Activated naive CD4-positive, alpha-beta T cell treated with anti-CD3 and anti-CD28 coated beads, Interleukin-2, amount 50 U/mL, for 24 hours (primary cell): ENCODE measurements at regions not wholly inside any gene's neighbourhood (a gene's known extent, or its start where the extent isn't known, plus 50 kb on each side); places are given as distances from the start of the nearest gene placed in this dataset.

Source experiments
- H3K27ac Mint-ChIP-seq: one replicate; pipeline ENCODE4 v1.8.0; 2021; ENCODE audit warnings: mild to moderate bottlenecking, mixed read lengths
- H3K27me3 Mint-ChIP-seq: one replicate; pipeline ENCODE4 v1.8.0; 2021; ENCODE audit warnings: mixed read lengths
- H3K36me3 Mint-ChIP-seq: one replicate; pipeline ENCODE4 v1.8.0; 2021; ENCODE audit warnings: mixed read lengths
- H3K4me1 Mint-ChIP-seq: one replicate; pipeline ENCODE4 v1.8.0; 2021; ENCODE audit warnings: mixed read lengths
- H3K4me3 Mint-ChIP-seq: one replicate; pipeline ENCODE4 v1.8.0; 2021; ENCODE audit warnings: mild to moderate bottlenecking, mixed read lengths
- H3K9me3 Mint-ChIP-seq: one replicate; pipeline ENCODE4 v1.8.0; 2021; ENCODE audit warnings: mixed read lengths

DNA sequence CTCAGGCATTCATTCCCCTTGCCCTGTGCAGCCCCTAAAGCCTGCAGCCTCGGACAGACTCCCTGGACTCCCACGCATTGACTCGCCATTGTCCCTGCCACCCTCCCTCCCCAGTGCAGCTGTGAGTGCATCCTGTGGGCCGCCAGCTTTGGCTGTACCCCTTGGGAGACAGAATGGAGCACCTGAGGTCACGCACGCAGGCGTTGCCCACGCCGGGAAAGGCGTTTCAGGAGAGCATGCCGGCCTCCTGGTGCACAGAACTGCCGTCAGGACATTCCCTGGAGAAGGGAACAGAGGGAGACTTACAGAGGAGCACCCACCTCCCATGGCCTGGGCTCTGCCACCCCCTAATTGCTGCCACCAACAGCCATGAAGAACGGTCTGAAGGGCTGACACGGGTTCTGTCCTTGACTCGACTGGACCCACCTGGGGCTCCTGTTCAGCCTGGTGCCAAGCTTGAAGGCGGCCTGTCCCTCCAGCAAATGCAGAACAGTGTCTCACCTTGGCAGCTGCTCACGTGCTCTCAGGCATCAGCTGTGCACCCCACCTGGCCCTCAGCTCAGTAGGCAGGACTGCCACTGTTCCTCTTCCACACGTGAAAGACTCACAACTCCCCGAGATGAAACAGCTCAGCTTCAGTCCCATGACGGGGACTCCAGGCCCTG is 503.8 kb downstream of the BRD1 start:
- H3K9me3 Mint-ChIP-seq = no peaks in the 10 kb centered on the region
- H3K4me1 Mint-ChIP-seq = no peaks in the 10 kb centered on the region
- H3K4me3 Mint-ChIP-seq = no peak overlapping the region
- H3K36me3 Mint-ChIP-seq = no peaks in the 10 kb centered on the region
- H3K27me3 Mint-ChIP-seq = peaks cover 19% of the 10 kb centered on the region
- H3K27ac Mint-ChIP-seq = no peak overlapping the region

DNA sequence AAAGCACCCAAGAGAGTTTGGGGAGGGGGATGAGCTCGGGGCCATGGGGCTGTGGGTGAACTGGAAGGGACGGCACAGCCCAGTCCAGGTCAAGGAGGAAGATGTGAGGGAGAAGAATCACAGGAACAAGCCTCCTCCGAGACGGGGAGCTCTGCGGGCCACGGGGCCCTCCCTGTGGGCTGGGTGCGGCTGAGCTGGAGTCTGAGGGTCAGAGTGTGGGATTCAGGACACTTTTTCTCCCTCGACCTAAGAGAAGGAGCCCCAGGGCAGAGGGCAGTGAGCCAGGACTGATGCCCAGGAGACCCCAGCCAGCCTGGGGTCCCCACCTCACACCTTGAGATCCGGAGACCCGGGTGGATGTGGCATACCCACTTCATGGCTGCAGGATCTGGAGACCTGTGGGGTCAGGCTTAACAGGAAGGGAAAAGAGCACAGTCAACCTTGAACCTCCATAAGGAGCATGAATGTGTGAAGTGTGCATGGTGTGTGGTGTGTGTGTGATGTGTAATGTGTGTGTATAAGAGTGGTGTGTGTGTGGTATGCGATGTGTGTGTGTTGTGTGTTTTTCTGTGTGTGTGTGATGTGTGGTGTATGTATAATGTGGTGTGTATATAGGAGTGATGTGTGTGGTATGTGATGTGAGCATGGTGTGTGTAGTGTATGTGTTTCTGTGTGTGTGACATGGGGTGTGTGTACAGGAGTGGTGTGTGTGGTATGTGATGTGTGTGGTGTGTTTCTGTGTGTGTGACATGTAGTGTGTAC is 504.6 kb downstream of the BRD1 start:
- Mint-ChIP-seq H3K27me3 (peaks cover 21% of the 10 kb centered on the region), H3K4me3 (no peak overlapping the region), H3K36me3 (no peaks in the 10 kb centered on the region)

DNA sequence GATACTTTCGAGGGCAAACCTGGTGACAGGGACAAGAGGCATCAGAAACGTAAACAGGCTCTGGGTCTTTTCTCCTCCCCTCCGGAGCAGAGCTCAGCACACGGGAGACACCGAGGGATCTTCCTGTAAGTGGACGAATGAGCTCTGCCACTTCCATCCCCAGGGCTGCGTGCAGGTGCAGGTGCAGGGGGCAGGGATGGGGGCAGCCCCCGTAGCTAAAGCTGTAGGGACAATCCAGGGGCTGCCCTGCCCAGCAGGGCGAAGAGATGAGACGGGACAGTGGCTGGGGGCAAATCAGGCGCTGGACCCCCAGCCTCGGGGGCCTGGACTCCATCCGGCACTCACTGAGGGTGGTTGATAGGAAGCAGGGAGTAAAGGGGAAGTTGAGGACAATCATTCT is 505.4 kb downstream of the BRD1 start:
- no peaks in the 10 kb centered on the region for H3K36me3 Mint-ChIP-seq
- no peaks in the 10 kb centered on the region for H3K9me3 Mint-ChIP-seq
- H3K27me3 Mint-ChIP-seq = peaks cover 21% of the 10 kb centered on the region
- H3K4me3 Mint-ChIP-seq = no peak overlapping the region
- H3K4me1 Mint-ChIP-seq = no peaks in the 10 kb centered on the region
- H3K27ac Mint-ChIP-seq = no peak overlapping the region

More for the DNA sequence above, 504.6 kb downstream of the BRD1 start:
- no peaks in the 10 kb centered on the region for H3K4me1 Mint-ChIP-seq
- no peak overlapping the region for H3K27ac Mint-ChIP-seq
- no peaks in the 10 kb centered on the region for H3K9me3 Mint-ChIP-seq

DNA sequence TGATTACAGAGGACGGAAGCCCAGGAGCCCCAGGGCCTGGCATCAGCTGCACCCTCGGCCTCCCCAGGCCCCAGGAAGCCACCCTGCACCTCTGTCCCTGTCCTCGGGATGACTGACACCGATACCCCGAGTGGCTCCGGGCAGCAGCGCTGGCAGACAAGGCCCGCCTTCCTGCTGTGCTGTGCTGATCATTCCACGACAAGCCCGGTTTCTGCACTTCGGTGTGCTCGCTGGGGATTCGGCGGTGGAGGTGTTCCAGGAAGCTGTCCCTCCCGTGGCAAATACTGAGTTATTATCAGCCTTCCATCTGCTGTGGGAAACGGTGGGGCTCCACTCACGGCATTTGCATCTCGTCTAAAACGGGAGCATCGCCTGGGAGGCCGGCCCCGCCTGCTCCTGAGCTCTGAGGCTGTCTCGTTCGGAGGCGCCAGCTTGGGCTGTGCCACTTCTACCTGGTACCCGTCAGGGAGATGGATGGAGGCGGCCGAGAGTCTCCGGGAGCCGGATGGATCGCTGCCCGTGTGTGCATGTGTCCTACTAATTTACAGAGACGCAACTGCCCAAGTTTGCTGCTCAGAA is 506.1 kb downstream of the BRD1 start:
- Mint-ChIP-seq H3K27ac (no peak overlapping the region), H3K27me3 (peaks cover 21% of the 10 kb centered on the region), H3K9me3 (no peaks in the 10 kb centered on the region), H3K36me3 (no peaks in the 10 kb centered on the region), H3K4me3 (no peak overlapping the region), H3K4me1 (no peaks in the 10 kb centered on the region)

DNA sequence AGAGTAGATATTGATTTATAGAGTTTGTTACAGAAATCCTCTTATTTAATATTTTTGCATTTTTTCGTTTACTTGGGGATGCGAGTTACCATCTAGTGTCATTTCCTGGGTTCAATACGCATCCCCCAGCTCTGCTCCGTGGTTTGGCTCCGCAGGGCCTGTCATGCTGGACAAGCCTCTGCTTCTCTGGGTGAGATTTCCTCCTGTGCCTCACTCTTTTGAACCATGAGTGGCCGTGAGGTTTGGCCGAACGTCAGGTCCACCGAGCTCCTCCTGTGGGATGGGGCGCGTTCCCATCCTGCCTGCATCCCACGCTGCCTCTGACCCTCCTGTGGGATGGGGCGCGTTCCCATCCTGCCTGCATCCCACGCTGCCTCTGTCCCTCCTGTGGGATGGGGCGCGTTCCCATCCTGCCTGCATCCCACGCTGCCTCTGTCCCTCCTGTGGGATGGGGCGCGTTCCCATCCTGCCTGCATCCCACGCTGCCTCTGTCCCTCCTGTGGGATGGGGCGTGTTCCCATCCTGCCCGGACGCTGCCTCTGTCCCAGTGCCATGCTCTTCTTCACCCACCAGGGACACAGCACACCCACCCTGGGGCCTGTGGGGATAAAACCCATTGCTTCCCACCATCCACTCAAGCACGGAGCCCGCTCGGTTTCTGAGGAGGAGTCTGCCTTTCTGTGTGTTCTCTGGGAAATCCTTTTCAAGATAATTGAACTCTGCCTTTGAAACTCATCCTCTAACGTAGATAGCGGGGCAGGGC is 506.8 kb downstream of the BRD1 start:
- no peak overlapping the region for H3K27ac Mint-ChIP-seq

DNA sequence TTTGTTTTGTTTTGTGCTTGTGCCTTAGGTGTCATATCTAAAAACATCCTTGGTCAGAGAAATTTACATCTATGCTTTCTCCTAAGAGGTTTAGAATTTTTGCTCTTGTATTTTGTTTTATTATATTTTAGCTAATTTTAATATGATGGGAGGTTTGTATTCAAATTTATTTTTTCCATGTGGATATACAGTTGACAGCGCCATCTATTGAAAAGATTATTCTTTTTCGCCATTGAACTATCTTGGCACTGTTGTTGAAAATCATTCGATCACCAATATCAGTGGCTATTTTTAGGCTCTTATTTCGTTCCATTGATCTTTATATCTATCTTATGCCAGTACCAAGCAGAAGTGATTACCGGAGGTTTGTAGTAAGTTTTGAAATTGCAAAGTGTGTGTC is 510.3 kb downstream of the BRD1 start:
- Mint-ChIP-seq H3K36me3 (no peaks in the 10 kb centered on the region), H3K9me3 (no peaks in the 10 kb centered on the region), H3K4me3 (no peak overlapping the region), H3K27me3 (peaks cover 9% of the 10 kb centered on the region), H3K27ac (no peak overlapping the region), H3K4me1 (no peaks in the 10 kb centered on the region)

More for the DNA sequence above, 506.8 kb downstream of the BRD1 start:
- H3K4me1 Mint-ChIP-seq = no peaks in the 10 kb centered on the region
- no peaks in the 10 kb centered on the region for H3K36me3 Mint-ChIP-seq
- no peak overlapping the region for H3K4me3 Mint-ChIP-seq
- no peaks in the 10 kb centered on the region for H3K9me3 Mint-ChIP-seq
- peaks cover 21% of the 10 kb centered on the region for H3K27me3 Mint-ChIP-seq

DNA sequence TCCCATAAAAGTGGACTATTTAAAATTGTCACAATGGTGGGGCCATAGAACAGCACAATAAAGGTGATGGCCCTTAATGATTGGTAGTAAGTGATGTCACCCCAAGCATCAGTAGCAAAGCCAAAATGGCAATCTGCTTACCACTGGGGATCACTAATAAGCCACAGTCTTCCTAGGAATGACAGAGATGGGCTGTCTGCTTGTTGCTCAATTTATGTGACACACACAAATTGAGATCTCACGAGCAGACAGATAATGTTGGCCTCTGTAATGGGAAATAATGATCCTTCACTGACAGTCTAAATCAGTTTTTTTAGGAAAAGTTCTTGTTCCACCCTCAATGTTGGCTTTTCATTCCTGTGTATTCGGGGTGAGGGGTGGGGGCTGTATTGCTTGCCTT is 515.1 kb downstream of the BRD1 start:
- no peak overlapping the region for H3K27ac Mint-ChIP-seq
- H3K4me3 Mint-ChIP-seq = no peak overlapping the region
- no peaks in the 10 kb centered on the region for H3K36me3 Mint-ChIP-seq
- H3K27me3 Mint-ChIP-seq = peaks cover 13% of the 10 kb centered on the region
- H3K9me3 Mint-ChIP-seq = no peaks in the 10 kb centered on the region
- no peaks in the 10 kb centered on the region for H3K4me1 Mint-ChIP-seq

DNA sequence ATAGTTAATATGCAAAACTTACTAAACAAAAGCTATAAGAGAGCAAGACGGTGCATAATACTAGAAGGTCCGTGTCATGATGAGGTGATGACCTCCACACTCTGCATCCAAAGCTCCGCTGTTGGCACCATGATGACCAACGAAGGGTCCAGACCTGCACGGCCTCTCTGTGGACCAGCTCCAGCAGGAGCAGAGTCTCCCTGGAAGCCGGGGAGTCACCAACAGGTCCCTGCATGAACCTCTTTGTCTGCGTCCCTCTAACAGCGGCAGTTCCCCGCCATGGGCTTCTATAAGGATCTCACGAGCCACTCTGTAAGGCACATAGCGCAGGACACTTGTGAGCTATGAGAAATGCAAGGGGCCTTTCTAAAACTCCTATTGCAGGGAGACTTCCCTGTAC is 517.3 kb downstream of the BRD1 start:
- Mint-ChIP-seq H3K27ac (no peak overlapping the region), H3K9me3 (no peaks in the 10 kb centered on the region), H3K4me3 (no peak overlapping the region), H3K36me3 (no peaks in the 10 kb centered on the region), H3K27me3 (peaks cover 18% of the 10 kb centered on the region), H3K4me1 (no peaks in the 10 kb centered on the region)

DNA sequence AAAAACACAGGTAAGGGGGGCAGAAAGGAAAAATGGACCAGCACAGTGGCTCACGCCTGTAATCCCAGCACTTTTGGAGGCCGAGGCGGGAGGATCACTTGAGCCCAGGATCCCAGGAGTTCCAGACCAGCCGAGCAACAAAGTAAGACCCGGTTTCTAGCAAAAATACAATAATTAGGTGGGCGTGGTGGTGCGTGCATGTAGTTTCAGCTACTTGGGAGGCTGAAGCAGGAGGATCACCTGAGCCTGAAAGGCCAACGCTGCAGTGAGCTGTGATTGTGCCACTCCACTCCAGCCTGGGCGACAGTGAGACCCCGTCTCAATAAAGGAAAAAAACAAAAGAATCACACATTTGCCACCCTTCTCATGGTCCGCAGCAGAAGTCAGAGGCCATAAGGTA is 519.4 kb downstream of the BRD1 start:
- Mint-ChIP-seq H3K27ac (no peak overlapping the region), H3K9me3 (no peaks in the 10 kb centered on the region), H3K27me3 (peaks cover 18% of the 10 kb centered on the region), H3K4me1 (no peaks in the 10 kb centered on the region), H3K36me3 (no peaks in the 10 kb centered on the region), H3K4me3 (no peak overlapping the region)

DNA sequence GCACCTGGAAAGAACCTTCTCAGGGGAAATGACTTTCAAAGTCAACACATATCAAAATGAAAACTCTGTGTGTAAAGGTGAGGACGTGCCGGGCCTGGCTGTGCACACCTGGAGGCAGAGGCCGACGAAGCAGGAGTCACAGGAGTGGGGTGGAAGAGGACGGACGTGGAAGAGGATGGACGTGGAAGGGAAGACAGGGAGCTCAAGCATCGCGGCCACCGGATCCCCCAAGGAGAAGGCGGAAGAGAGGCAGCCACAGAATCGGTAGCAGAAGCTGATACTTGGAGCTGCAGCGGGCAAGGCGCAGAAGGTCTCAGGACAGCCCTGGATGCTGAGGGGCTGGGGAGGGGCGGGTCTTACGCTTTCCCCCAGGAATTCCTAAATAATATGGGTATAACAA is 519.8 kb downstream of the BRD1 start:
- Mint-ChIP-seq H3K4me3 (no peak overlapping the region), H3K9me3 (no peaks in the 10 kb centered on the region), H3K36me3 (no peaks in the 10 kb centered on the region), H3K27me3 (peaks cover 23% of the 10 kb centered on the region), H3K27ac (no peak overlapping the region), H3K4me1 (no peaks in the 10 kb centered on the region)

DNA sequence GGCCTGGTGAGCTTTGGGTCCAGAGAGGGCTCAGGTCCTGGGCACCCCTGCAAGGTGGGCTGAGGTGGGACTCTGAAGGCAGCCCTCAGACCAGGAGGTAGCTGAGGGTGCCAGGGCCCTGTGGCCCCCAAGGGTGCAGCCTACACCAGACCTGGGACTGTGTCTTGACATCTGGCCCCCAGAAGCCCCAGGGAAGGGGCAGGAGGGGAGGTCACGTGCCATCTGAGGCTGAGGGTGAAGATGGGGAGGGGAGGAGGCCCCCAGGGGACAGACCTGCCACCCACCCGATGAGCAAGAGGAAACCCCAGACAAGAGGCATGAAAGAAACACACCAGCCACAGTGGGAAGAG is 520.2 kb downstream of the BRD1 start:
- H3K36me3 Mint-ChIP-seq = no peaks in the 10 kb centered on the region
- H3K27me3 Mint-ChIP-seq = peaks cover 23% of the 10 kb centered on the region
- no peak overlapping the region for H3K4me3 Mint-ChIP-seq
- no peaks in the 10 kb centered on the region for H3K9me3 Mint-ChIP-seq
- H3K27ac Mint-ChIP-seq = no peak overlapping the region
- no peaks in the 10 kb centered on the region for H3K4me1 Mint-ChIP-seq

DNA sequence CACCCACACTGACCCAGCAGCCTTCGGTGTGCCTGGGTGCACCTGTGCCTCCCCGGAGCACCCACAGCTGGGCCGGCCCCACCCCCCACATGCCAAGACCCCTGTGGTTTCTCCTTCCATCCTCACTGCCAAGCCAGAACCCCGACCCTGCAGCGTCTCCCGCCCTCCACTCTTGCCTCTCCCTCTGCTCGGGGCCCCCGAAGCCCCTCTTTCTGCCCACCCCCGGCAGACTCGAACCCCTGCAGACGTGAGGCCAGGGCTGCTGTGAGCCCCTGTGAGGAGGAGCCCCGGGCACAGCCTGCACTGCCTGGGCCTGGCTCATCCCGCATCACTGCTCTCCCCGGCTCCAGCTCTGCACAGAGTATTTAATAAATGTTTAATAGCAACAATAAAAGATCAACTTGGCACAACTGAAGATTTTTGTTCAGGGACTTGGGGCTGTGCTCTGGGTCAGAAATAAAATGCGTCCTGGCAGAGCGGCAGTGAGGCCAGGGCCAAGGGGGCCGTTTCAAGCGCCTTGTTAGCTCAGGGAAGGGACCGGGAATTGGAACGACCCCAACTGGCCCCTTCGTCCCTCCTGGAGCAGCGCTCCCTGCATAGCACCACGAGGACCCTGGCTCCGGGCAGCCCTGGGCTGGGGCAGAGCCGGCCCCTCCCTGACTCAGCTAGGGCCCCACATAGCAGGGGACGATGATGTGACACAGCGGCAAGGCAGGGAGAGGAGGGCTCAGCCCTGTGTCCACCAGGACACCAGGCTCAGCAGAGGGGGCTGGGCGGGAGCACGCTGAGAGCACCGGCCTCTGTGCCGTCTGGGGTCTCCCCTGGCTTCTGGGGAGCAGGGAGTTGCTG is 520.8 kb downstream of the BRD1 start:
- H3K36me3 Mint-ChIP-seq = no peaks in the 10 kb centered on the region
- H3K27ac Mint-ChIP-seq = no peak overlapping the region
- no peaks in the 10 kb centered on the region for H3K9me3 Mint-ChIP-seq
- H3K4me3 Mint-ChIP-seq = no peak overlapping the region
- peaks cover 21% of the 10 kb centered on the region for H3K27me3 Mint-ChIP-seq
- no peaks in the 10 kb centered on the region for H3K4me1 Mint-ChIP-seq

DNA sequence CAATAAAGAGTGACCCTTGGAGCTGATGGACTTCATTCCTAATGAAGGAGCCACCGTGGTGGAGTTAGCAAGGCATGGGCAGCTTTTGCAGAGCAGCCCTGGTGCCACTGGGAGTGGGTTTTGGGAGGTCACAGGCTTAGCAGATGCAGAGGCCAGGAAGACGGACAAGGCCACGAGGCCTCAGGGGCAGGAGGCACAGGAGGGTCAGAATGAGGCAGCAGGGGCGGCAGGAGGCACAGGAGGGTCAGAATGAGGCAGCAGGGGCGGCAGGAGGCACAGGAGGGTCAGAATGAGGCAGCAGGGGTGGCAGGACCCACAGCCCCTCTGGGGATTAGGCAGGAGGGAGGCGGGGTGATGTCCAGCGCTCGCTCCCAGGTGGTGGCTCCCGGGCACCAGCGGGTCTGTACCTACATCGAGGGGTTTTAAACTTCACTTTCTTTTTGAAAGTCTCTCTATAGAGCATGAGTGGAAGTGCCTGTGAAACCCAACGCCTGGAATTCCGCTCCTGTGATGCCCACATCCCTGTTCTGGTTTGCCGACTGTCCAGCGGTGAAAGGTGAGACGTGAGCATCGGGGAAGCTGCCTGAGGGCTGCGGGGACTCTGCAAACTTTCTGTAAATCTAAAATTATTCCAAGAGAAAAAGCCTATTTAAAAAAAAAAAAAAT is 521.6 kb downstream of the BRD1 start:
- Mint-ChIP-seq H3K27ac (no peak overlapping the region), H3K4me3 (no peak overlapping the region), H3K9me3 (no peaks in the 10 kb centered on the region), H3K4me1 (no peaks in the 10 kb centered on the region), H3K27me3 (peaks cover 21% of the 10 kb centered on the region), H3K36me3 (no peaks in the 10 kb centered on the region)

DNA sequence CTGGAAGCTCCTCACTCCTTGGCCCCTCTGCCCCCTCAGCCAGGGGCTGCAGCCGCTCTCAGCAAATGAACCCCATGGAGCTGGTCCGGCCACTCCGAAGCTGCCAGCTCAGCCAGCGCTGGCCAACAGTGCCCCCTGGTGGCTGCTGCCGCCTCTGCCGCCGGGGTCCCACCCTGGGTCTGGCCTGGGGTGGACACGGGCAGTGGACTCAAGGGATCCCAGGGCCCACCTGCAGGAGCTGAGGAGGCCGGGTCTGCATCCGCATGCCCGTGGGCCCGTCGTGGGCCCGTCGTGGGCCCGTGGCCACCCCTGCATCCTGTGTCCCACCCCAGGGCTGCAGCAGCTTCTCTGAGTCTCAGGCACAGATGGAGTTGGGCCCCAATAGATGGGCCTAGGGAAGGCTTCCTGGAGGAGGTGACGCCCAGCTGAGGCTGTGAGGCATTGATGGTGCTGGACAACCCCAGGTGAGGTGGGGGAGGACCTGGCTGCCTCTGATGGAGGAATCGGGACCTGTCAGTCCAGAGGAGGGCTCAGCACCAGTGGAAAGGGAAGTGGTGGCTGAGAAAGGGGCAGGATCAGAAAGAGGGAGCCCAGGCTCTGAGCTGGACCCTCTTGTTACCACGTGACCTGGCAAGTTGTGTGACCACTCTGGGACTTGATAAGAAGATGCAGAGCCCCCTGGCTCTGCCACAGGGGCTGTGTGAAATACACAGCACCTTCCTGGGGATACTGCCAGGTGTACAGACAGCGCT is 522.3 kb downstream of the BRD1 start:
- H3K4me1 Mint-ChIP-seq = no peaks in the 10 kb centered on the region

More for the DNA sequence above, 522.3 kb downstream of the BRD1 start:
- H3K9me3 Mint-ChIP-seq = no peaks in the 10 kb centered on the region
- H3K36me3 Mint-ChIP-seq = no peaks in the 10 kb centered on the region
- peaks cover 19% of the 10 kb centered on the region for H3K27me3 Mint-ChIP-seq
- H3K27ac Mint-ChIP-seq = no peak overlapping the region
- no peak overlapping the region for H3K4me3 Mint-ChIP-seq
